RWPE2 (cell line): ENCODE measurements at regions not wholly inside any gene's neighbourhood (a gene's known extent, or its start where the extent isn't known, plus 50 kb on each side); places are given as distances from the start of the nearest gene placed in this dataset.

ENCODE experiments used
- ATAC-seq: fragments of 200-7000 bp; cut with Tn5 transposase; 3 replicates; pipeline ENCODE4 v1.9.1; 2021; ENCODE audit warnings: low read depth
- DNase-seq: peaks from one replicate; pipeline ENCODE4 v3.0.0-alpha.2; 2020; ENCODE audit warnings: low spot score
- H3K27ac ChIP-seq: fragments of 450-650 bp; 2 replicates; pipeline ENCODE4 v1.5.1; 2017; ENCODE audit warnings: mild to moderate bottlenecking; ENCODE audit not compliant: poor library complexity, severe bottlenecking
- H3K27me3 ChIP-seq: fragments of 250-450 bp; sonication (Bioruptor Pico); 2 replicates; pipeline ENCODE4 v1.5.1; 2021; ENCODE audit warnings: mild to moderate bottlenecking, moderate library complexity; ENCODE audit not compliant: insufficient read depth, poor library complexity, severe bottlenecking
- H3K36me3 ChIP-seq: fragments of 250-450 bp; sonication (Bioruptor Pico); 2 replicates; pipeline ENCODE4 v1.5.1; 2020; ENCODE audit warnings: low read depth, mild to moderate bottlenecking, moderate library complexity
- H3K4me1 ChIP-seq: fragments of 250-450 bp; sonication (Bioruptor Pico); 2 replicates; pipeline ENCODE4 v1.5.1; 2021; ENCODE audit warnings: mild to moderate bottlenecking, moderate library complexity; ENCODE audit not compliant: insufficient read depth, poor library complexity, severe bottlenecking
- H3K4me3 ChIP-seq: fragments of 250-450 bp; sonication (Bioruptor Pico); 2 replicates; pipeline ENCODE4 v1.5.1; 2021; ENCODE audit warnings: mild to moderate bottlenecking, moderate library complexity; ENCODE audit not compliant: severe bottlenecking
- H3K9me3 ChIP-seq: fragments of 250-450 bp; sonication (Bioruptor Pico); 2 replicates; pipeline ENCODE4 v1.5.1; 2021; ENCODE audit warnings: mild to moderate bottlenecking, moderate library complexity; ENCODE audit not compliant: severe bottlenecking
- CTCF ChIP-seq: fragments of 450-650 bp; IDR thresholded peaks from one replicate; pipeline ENCODE4 v1.5.1; 2017; ENCODE audit warnings: mild to moderate bottlenecking, moderate library complexity; ENCODE audit not compliant: poor library complexity, severe bottlenecking

- H3K9me3 ChIP-seq = no peaks in the 10 kb centered on the region
- no peak for ATAC-seq
- H3K4me3 ChIP-seq = no peak overlapping the region
- no peaks in the 10 kb centered on the region for H3K4me1 ChIP-seq
- no peaks in the 10 kb centered on the region for H3K27me3 ChIP-seq
- no peak for TF ChIP-seq CTCF
- H3K36me3 ChIP-seq = no peaks in the 10 kb centered on the region
- no peak for DNase-seq
- H3K27ac ChIP-seq = no peak overlapping the region
These were observed 149.7 kb upstream of the TANK start for GRCh38 chr2:161010503-161011015.

- no peak for ATAC-seq
- no peak overlapping the region for H3K4me3 ChIP-seq
- H3K9me3 ChIP-seq = no peaks in the 10 kb centered on the region
- H3K27ac ChIP-seq = no peak overlapping the region
- DNase-seq = no peak
- no peaks in the 10 kb centered on the region for H3K36me3 ChIP-seq
- TF ChIP-seq CTCF = no peak
- no peaks in the 10 kb centered on the region for H3K27me3 ChIP-seq
- H3K4me1 ChIP-seq = no peaks in the 10 kb centered on the region
These were observed 142.3 kb upstream of the TANK start for GRCh38 chr2:161017780-161018470.

- H3K27ac ChIP-seq = no peak overlapping the region
- ATAC-seq (no peak), DNase-seq (no peak)
- no peak overlapping the region for H3K4me3 ChIP-seq
- H3K27me3 ChIP-seq = no peaks in the 10 kb centered on the region
- no peaks in the 10 kb centered on the region for H3K4me1 ChIP-seq
- no peaks in the 10 kb centered on the region for H3K36me3 ChIP-seq
- no peaks in the 10 kb centered on the region for H3K9me3 ChIP-seq
- TF ChIP-seq CTCF = no peak
These were observed 140.9 kb upstream of the TANK start for GRCh38 chr2:161019311-161019710.

- H3K36me3 ChIP-seq = no peaks in the 10 kb centered on the region
- no peaks in the 10 kb centered on the region for H3K27me3 ChIP-seq
- TF ChIP-seq CTCF = no peak
- H3K27ac ChIP-seq = no peak overlapping the region
- no peak overlapping the region for H3K4me3 ChIP-seq
- ATAC-seq (no peak), DNase-seq (no peak)
- no peaks in the 10 kb centered on the region for H3K4me1 ChIP-seq
- no peaks in the 10 kb centered on the region for H3K9me3 ChIP-seq
These were observed 139.8 kb upstream of the TANK start for GRCh38 chr2:161020437-161020836.

GRCh38 chr2:161028581-161028980 is 131.6 kb upstream of the TANK start:
- Histone ChIP-seq H3K27me3 (no peaks in the 10 kb centered on the region), H3K27ac (no peak overlapping the region), H3K36me3 (no peaks in the 10 kb centered on the region), H3K4me3 (no peak overlapping the region), H3K9me3 (no peaks in the 10 kb centered on the region), H3K4me1 (peaks cover 16% of the 10 kb centered on the region)
- no peak for ATAC-seq
- DNase-seq = no peak
- TF ChIP-seq CTCF = no peak
